Astrocyte of the spinal cord (primary cell): ENCODE measurements at regions not wholly inside any gene's neighbourhood (a gene's known extent, or its start where the extent isn't known, plus 50 kb on each side); places are given as distances from the start of the nearest gene placed in this dataset.

Experiments
- DNase-seq: peaks from one replicate; pipeline ENCODE4 v3.0.0; 2011; ENCODE audit warnings: low read depth, low spot score
- H3K4me3 ChIP-seq: 2 replicates; pipeline ENCODE4 v1.5.1; 2011; ENCODE audit warnings: low read depth, mild to moderate bottlenecking, low read length, moderate library complexity
- in situ Hi-C: cut with HindIII; loops from 2 replicates; pipeline ENCODE4 v1.10.0; 2017; ENCODE audit warnings: low sequenced_read_pairs
- TF ChIP-seq, protein P1 (sequence below): IDR thresholded peaks from 2 replicates; pipeline ENCODE4 v1.5.1; 2012; ENCODE audit warnings: low read depth, mild to moderate bottlenecking, low read length, inconsistent platforms

DNA sequence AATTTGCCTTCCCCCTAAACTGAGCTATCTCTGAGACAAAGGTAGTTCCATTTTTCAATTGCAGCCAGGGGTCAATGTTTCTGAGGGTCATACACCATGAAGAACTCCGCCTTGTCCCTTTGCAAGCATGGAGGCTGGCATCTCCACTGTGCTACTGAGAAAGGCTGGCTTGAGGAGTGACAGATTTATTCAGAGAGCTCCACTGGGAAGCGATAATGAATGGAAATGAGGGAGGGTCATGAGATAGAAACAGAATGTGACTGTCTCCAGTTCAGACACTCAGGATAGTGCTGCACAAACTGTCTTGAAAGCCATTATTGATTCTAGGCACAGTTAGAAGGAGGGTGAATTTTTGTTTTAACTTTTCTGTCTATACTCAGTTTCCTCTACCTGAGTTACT lies 197.5 kb downstream of the ZNF326 start:
- in situ Hi-C loops, result no loop called here
- no peak overlapping the region for H3K4me3 ChIP-seq
- TF ChIP-seq, protein P1, sequence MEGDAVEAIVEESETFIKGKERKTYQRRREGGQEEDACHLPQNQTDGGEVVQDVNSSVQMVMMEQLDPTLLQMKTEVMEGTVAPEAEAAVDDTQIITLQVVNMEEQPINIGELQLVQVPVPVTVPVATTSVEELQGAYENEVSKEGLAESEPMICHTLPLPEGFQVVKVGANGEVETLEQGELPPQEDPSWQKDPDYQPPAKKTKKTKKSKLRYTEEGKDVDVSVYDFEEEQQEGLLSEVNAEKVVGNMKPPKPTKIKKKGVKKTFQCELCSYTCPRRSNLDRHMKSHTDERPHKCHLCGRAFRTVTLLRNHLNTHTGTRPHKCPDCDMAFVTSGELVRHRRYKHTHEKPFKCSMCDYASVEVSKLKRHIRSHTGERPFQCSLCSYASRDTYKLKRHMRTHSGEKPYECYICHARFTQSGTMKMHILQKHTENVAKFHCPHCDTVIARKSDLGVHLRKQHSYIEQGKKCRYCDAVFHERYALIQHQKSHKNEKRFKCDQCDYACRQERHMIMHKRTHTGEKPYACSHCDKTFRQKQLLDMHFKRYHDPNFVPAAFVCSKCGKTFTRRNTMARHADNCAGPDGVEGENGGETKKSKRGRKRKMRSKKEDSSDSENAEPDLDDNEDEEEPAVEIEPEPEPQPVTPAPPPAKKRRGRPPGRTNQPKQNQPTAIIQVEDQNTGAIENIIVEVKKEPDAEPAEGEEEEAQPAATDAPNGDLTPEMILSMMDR, result no peak
- DNase-seq, result no peak

DNA sequence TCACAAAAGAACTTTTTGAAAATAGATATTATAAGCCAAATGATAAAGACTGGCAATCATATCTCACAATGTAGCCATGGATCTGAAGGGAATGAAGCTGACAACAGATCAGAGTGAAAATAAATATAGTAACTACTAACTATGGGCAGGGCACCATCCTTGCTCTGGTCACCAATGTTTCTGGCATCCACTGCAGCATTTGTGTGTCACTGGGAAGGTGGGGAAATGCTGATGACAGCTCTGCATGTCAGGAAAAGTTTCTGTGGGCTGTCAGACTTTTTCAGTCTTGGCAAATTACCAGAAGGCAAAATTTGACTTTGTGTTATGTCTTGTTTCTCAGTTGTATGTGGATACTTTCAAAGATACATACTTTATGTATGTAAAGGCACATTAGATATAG lies 195.6 kb downstream of the ZNF326 start:
- in situ Hi-C loops, result no loop called here

DNA sequence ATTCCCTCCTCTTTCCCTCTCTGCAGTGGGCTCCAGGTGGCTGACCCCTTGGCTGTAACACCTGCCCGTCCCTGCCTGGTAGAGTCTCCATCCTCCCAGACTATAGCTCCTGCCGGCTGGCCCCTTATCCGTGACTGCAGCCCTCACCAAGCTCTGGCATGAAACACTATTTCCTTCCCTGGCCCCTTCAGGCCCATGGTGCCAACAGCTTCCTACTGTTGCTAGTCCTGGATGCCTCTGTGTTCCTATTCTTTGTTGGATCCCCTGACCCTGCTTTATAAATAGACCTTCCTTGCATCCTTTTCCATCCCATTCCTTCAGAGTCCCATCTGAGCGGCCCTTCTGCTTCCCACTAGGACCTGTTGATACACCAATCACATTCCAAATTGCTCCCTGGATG lies 195.0 kb downstream of the ZNF326 start:
- in situ Hi-C loops, result no loop called here
- no peak overlapping the region for H3K4me3 ChIP-seq
- no peak for DNase-seq
- TF ChIP-seq, protein P1, result no peak

More for the DNA sequence above, 195.6 kb downstream of the ZNF326 start:
- no peak overlapping the region for H3K4me3 ChIP-seq
- TF ChIP-seq, protein P1, result no peak
- DNase-seq, result no peak

DNA sequence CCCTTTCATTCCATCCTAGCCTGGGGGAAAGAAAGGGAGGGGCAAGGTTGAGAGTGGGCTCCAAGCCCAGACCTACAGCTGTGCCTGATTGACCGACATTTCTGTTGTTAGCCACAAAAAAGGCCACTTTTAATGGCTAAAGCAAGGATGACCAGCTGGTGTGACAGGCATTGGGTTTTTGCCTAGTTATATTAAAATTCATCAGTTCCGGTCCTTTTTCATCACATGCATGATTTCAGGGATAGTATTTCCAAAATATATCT lies 192.3 kb downstream of the ZNF326 start:
- in situ Hi-C loops, result no loop called here
- TF ChIP-seq, protein P1, result no peak
- DNase-seq, result no peak
- H3K4me3 ChIP-seq, result no peak overlapping the region

DNA sequence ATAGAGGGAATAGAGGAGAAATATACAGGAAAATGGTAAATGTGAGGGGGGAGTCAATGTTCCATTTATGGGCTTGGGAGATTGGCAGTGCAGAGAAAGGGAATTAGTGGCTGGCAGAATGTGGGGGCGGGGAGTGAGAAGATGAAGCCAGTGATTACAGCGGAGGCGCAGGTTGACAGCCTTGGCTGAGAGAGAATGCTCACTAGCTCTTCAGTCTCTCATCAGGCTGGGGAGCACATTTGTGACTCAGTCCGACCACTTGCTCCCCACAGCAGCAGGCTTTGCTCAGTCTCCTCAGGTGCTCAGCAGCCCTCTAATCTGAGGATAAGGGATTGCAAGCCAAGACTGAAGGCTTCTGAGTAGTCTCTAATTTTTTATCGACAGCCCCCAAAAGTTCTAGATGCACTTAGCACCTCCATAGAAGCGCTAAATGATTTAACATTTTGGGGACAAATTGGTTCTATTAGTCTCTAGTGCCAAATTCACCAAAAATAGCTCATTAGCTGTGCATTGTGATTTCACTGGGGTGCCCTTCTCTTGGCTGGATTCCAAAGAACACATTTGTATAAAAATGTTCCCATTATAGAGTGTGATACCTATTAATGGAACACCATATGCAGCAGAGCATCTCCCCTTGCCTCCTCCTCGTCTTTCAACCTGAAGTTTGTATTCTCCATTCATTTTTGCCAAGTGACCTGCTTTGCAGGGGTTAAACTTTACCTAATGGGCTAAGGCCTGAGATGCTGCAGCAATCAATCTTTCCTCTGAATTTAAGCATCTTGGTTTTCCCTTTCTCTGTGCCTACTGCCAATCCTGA lies 191.8 kb downstream of the ZNF326 start:
- no peak overlapping the region for H3K4me3 ChIP-seq
- TF ChIP-seq, protein P1, result no peak
- no peak for DNase-seq
- in situ Hi-C loops, result no loop called here

DNA sequence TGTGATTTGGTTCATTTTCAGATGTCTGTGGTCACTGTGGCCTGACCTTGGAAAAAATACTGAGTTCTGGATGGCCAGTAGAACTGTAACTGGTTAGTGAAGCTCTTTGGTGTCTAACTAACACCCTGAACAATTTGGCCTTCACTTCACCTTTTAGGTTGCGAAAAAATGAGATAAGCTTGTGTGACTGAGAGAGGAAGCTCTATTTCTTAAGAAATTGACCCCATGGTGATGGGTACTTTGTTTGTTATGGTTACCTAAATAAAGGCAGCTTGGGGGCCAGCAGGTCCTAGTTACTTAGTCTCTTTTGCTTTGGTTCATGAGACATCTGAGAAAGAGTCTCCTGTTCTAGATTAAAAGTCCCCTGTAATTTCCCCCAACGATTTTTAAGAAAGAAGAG lies 181.6 kb downstream of the ZNF326 start:
- in situ Hi-C loops, result no loop called here

More for the DNA sequence above, 181.6 kb downstream of the ZNF326 start:
- no peak overlapping the region for H3K4me3 ChIP-seq
- TF ChIP-seq, protein P1, result no peak
- no peak for DNase-seq
